Liver (tissue), 7 donors: ENCODE measurements at regions not wholly inside any gene's neighbourhood (a gene's known extent, or its start where the extent isn't known, plus 50 kb on each side); places are given as distances from the start of the nearest gene placed in this dataset.

Source experiments
- DNase-seq: peaks from one replicate; pipeline ENCODE4 v3.0.0-alpha.2; 2017; ENCODE audit warnings: low spot score
- H3K27ac ChIP-seq, 2 donors: one replicate each; pipeline ENCODE4 v1.7.0; 2013; ENCODE audit warnings: inconsistent platforms in 2 of 2, low read length in 2 of 2, control low read depth in 1 of 2, low read depth in 1 of 2, mild to moderate bottlenecking in 1 of 2
- H3K27me3 ChIP-seq, 4 donors: one replicate each; pipeline versions ENCODE4 v1.6.1 to v1.7.0; 2013; ENCODE audit warnings: low read length in 3 of 4, inconsistent platforms in 1 of 4, mild to moderate bottlenecking in 1 of 4, moderate library complexity in 1 of 4; ENCODE audit not compliant: control insufficient read depth in 4 of 4, insufficient read depth in 4 of 4
- H3K36me3 ChIP-seq, 4 donors: one replicate each; pipeline versions ENCODE4 v1.6.1 to v1.7.0; 2013; ENCODE audit warnings: low read length in 3 of 4, mild to moderate bottlenecking in 3 of 4, low read depth in 1 of 4, moderate library complexity in 1 of 4; ENCODE audit not compliant: control insufficient read depth in 4 of 4, insufficient read depth in 3 of 4
- H3K4me1 ChIP-seq, 4 donors: one replicate each; pipeline versions ENCODE4 v1.6.1 to v1.7.0; 2013; ENCODE audit warnings: low read length in 3 of 4, mild to moderate bottlenecking in 3 of 4, moderate library complexity in 1 of 4; ENCODE audit not compliant: control insufficient read depth in 4 of 4, insufficient read depth in 4 of 4
- H3K4me3 ChIP-seq, 3 donors: one replicate each; pipeline versions ENCODE4 v1.6.1 to v1.7.0; 2013; ENCODE audit warnings: low read length in 3 of 3, control low read depth in 1 of 3, low read depth in 1 of 3, mild to moderate bottlenecking in 1 of 3
- H3K9ac ChIP-seq, 2 donors: one replicate each; pipeline ENCODE4 v1.7.0; 2013; ENCODE audit warnings: low read length in 2 of 2, mild to moderate bottlenecking in 2 of 2, moderate library complexity in 2 of 2, control low read depth in 1 of 2, low read depth in 1 of 2
- H3K9me3 ChIP-seq, 4 donors: one replicate each; pipeline versions ENCODE4 v1.6.1 to v1.7.0; 2013; ENCODE audit warnings: low read length in 3 of 4; ENCODE audit not compliant: control insufficient read depth in 4 of 4
- FOXA1 ChIP-seq: IDR thresholded peaks from 2 replicates; pipeline ENCODE4 v1.6.1; 2016; ENCODE audit warnings: antibody characterized with exemption
- FOXA2 ChIP-seq: IDR thresholded peaks from 2 replicates; pipeline ENCODE4 v1.6.1; 2016; ENCODE audit warnings: antibody characterized with exemption
- HNF4A ChIP-seq, 2 donors: conservative IDR thresholded peaks; 2 replicates each; pipeline ENCODE4 v1.6.1; 2016; ENCODE audit warnings: antibody characterized with exemption in 2 of 2, mild to moderate bottlenecking in 2 of 2
- JUND ChIP-seq, 2 donors: IDR thresholded peaks; 2 replicates each; pipeline ENCODE4 v1.6.1; 2016; ENCODE audit warnings: antibody characterized with exemption in 2 of 2
- RAD21 ChIP-seq, 2 donors: IDR thresholded peaks; 2 replicates each; pipeline ENCODE4 v1.6.1; 2016; ENCODE audit warnings: antibody characterized with exemption in 2 of 2, mild to moderate bottlenecking in 2 of 2
- TAF1 ChIP-seq: conservative IDR thresholded peaks from 2 replicates; pipeline ENCODE4 v1.6.1; 2016; ENCODE audit warnings: antibody characterized with exemption, mild to moderate bottlenecking
- WGBS: extraction: QIAGEN DNeasy Blood & Tissue Kit; methylation state at CpG from one replicate; pipeline ENCODE4 v1.1.7; 2013; 5-methylcytosine and 5-hydroxymethylcytosine counted together
- TF ChIP-seq, protein P1 (sequence below): IDR thresholded peaks from 2 replicates; pipeline ENCODE4 v1.6.1; 2016; ENCODE audit warnings: antibody characterized with exemption
- TF ChIP-seq, protein P2 (sequence below): IDR thresholded peaks from 2 replicates; pipeline ENCODE4 v1.6.1; 2016; ENCODE audit warnings: antibody characterized with exemption, mild to moderate bottlenecking
- TF ChIP-seq, protein P3 (sequence below): IDR thresholded peaks from 2 replicates; pipeline ENCODE4 v1.6.1; 2016; ENCODE audit warnings: antibody characterized with exemption
- donor health status: healthy.
- donor health status: healthy.
- donor health status: healthy.
- donor health status: healthy.

DNA sequence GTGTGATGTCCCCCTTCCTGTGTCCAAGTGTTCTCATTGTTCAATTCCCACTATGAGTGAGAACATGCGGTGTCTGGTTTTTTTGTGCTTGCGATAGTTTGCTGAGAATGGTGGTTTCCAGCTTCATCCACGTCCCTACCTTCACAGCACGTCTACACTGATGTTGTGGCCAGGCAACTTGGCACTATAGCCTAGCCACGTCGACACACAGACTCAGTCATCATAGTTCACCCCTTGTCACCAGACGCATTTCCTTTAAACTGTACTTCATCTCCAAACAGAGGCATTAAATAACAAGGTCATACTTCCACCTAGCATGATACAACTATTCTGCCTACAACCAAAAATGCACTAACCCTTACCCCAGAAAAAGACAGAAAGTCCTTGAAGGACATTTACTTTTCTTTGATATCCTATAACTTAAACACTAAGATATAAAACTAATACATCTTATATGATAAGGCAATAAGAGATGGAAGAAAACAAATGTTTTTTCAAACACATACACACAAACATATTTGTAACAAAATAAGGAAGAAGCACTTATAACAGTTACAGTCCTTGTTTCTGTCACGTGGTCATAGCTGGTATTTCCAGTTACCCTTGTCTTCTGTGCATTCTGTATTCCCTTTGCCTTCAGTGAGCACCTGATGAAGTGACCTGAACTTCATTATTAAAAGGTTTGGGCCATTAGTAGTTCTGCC, 121.4 kb downstream of the KLF13 start:
- Histone ChIP-seq H3K36me3 (no peaks in the 10 kb centered on the region), H3K27me3 (no peaks in the 10 kb centered on the region), H3K4me1 (peaks cover 0 to 3% (median under 1%) of the 10 kb centered on the region in 4 donors), H3K9ac (no peak overlapping the region), H3K27ac (no peak overlapping the region), H3K9me3 (peaks cover 0 to 3% (median 0%) of the 10 kb centered on the region in 4 donors), H3K4me3 (no peak overlapping the region)
- no peak for DNase-seq
- WGBS = 78% methylated on average over 8 of the region's 8 CpGs
- TF ChIP-seq FOXA1 (no peak), FOXA2 (no peak), JUND (IDR thresholded peaks at IDR 0.05) (no peak), TAF1 (no peak)
- TF ChIP-seq, protein P1, sequence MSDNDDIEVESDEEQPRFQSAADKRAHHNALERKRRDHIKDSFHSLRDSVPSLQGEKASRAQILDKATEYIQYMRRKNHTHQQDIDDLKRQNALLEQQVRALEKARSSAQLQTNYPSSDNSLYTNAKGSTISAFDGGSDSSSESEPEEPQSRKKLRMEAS = no peak

DNA sequence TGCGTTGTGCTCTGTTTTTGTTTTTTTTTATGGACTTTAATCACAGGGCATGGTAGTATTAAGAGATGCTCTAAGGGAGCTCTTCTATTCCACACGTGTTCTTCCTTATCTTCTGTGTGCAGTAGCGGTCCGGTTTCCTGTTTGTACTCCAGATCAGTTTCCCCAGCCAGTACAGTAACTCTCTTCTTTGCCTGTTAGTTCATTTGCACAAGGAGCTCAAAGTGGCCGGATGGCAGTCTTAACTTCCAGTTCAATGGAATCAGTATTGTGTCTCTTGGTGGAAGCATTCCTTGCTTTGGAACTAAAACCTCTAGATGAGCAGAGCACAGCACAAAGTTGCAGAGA, 122.0 kb downstream of the KLF13 start:
- DNase-seq = no peak
- Histone ChIP-seq H3K27ac (peak overlapping the region in 1 of 2 donors; percentile 31), H3K27me3 (no peaks in the 10 kb centered on the region), H3K4me1 (peaks cover 0 to 3% (median under 1%) of the 10 kb centered on the region in 4 donors), H3K9ac (no peak overlapping the region), H3K9me3 (peaks cover 0 to 3% (median 0%) of the 10 kb centered on the region in 4 donors), H3K36me3 (no peaks in the 10 kb centered on the region), H3K4me3 (no peak overlapping the region)
- TF ChIP-seq RAD21 (IDR thresholded peaks at IDR 0.05) (peak in 1 of 2 donors; percentile 8), TAF1 (peak; percentile 49)
- TF ChIP-seq, protein P2, sequence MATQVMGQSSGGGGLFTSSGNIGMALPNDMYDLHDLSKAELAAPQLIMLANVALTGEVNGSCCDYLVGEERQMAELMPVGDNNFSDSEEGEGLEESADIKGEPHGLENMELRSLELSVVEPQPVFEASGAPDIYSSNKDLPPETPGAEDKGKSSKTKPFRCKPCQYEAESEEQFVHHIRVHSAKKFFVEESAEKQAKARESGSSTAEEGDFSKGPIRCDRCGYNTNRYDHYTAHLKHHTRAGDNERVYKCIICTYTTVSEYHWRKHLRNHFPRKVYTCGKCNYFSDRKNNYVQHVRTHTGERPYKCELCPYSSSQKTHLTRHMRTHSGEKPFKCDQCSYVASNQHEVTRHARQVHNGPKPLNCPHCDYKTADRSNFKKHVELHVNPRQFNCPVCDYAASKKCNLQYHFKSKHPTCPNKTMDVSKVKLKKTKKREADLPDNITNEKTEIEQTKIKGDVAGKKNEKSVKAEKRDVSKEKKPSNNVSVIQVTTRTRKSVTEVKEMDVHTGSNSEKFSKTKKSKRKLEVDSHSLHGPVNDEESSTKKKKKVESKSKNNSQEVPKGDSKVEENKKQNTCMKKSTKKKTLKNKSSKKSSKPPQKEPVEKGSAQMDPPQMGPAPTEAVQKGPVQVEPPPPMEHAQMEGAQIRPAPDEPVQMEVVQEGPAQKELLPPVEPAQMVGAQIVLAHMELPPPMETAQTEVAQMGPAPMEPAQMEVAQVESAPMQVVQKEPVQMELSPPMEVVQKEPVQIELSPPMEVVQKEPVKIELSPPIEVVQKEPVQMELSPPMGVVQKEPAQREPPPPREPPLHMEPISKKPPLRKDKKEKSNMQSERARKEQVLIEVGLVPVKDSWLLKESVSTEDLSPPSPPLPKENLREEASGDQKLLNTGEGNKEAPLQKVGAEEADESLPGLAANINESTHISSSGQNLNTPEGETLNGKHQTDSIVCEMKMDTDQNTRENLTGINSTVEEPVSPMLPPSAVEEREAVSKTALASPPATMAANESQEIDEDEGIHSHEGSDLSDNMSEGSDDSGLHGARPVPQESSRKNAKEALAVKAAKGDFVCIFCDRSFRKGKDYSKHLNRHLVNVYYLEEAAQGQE = no peak
- WGBS = 56% methylated on average over 5 of the region's 5 CpGs

DNA sequence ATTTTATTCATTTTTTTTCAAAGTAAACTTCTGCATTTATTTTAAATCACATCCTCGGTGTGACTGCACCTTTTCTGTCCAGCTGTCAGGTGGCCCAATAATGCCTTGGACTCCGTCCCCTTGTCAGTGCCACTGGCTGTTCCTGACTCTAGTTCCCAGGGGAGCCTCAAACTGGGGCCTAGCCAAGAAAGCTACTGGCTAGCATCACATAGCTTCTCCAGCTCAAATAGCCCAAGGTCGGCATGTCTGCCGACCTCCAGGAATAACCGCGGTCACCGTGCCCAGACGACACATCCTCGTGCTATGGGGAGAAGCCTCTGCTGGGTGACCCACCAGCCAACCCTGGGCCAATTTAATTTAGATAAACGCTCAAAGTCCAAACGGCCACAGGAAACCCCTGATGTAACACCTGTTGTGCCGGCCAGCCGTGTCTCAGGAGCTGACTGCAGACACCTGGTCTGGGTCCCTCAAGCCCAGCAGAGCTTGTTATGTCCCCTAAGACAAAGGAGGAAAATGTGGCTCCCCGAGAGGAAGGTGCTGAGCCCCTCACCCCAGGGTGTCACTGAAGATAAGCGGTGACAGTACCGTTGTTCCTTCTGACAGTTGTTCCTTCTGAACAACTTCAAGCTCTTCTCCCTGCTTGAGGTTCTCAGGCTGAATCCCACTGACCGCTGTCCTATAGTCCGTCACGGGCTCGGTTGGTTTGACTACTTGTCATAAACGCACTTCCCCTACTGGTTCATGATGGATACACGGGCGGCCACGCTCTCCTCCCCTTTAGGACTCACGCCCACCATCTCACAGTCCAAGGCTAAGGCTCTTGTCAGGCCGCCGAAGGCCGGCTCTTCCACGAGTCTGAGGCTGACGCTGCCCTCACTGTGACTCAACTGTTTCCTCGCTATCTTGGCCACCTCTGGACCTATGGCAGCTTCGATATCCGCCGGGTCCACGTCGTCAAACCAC, 126.2 kb downstream of the KLF13 start:
- DNase-seq = no peak
- 83% methylated on average over 36 of the region's 36 CpGs for WGBS
- H3K9ac ChIP-seq = no peak overlapping the region

More for the DNA sequence above, 126.2 kb downstream of the KLF13 start:
- TF ChIP-seq, protein P3, sequence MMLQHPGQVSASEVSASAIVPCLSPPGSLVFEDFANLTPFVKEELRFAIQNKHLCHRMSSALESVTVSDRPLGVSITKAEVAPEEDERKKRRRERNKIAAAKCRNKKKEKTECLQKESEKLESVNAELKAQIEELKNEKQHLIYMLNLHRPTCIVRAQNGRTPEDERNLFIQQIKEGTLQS = no peak
- peak; percentile 32 to 50 for TF ChIP-seq HNF4A (conservative IDR thresholded peaks at IDR 0.05)
- no peak overlapping the region for H3K27ac ChIP-seq
- no peaks in the 10 kb centered on the region for H3K27me3 ChIP-seq
- no peak overlapping the region for H3K4me3 ChIP-seq
- H3K36me3 ChIP-seq = no peaks in the 10 kb centered on the region
- peaks cover 0 to 3% (median under 1%) of the 10 kb centered on the region in 4 donors for H3K4me1 ChIP-seq
- H3K9me3 ChIP-seq = peaks cover 0 to 3% (median 0%) of the 10 kb centered on the region in 4 donors
